ENCODE measurements at regions not wholly inside any gene's neighbourhood (a gene's known extent, or its start where the extent isn't known, plus 50 kb on each side); places are given as distances from the start of the nearest gene placed in this dataset.

GRCh38 chr14:40374221-40374620, 942.0 kb upstream of the FBXO33 start:
- TF ChIP-seq CTCF (IDR thresholded peaks at IDR 0.05) (no peak), SIN3A (IDR thresholded peaks at IDR 0.05; ENCODE audit: borderline replicate concordance, insufficient read depth, low read depth, low read length) (no peak), POLR2AphosphoS5 (IDR thresholded peaks at IDR 0.05; ENCODE audit: low read depth, low read length) (no peak), TCF7L2 (IDR thresholded peaks at IDR 0.05; ENCODE audit: low read depth, low read length) (no peak)

Measured in Panc1 (cell line).